ENCODE measurements at regions not wholly inside any gene's neighbourhood (a gene's known extent, or its start where the extent isn't known, plus 50 kb on each side); places are given as distances from the start of the nearest gene placed in this dataset.

DNA sequence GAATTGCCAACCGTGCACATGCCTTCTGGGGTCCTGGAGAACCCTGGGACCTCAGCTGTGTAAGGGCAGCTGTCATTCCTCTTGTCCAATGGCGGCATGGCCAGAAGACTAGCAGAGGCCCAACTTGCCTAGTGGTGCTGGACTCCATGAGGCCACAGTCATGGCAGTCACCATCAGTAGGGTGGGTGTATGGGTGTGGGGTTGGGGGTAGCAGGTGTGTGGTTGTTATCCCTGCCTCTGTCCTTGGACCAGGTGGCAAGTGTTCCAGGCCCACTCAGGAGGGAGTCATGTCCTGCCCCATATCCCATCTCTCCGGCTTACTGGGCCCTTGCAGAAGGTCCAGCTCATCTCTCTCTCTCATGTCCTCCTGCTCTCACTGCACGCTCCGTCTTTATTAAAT, 1596.2 kb downstream of the MRPL39 start:
- TF ChIP-seq, protein P1, sequence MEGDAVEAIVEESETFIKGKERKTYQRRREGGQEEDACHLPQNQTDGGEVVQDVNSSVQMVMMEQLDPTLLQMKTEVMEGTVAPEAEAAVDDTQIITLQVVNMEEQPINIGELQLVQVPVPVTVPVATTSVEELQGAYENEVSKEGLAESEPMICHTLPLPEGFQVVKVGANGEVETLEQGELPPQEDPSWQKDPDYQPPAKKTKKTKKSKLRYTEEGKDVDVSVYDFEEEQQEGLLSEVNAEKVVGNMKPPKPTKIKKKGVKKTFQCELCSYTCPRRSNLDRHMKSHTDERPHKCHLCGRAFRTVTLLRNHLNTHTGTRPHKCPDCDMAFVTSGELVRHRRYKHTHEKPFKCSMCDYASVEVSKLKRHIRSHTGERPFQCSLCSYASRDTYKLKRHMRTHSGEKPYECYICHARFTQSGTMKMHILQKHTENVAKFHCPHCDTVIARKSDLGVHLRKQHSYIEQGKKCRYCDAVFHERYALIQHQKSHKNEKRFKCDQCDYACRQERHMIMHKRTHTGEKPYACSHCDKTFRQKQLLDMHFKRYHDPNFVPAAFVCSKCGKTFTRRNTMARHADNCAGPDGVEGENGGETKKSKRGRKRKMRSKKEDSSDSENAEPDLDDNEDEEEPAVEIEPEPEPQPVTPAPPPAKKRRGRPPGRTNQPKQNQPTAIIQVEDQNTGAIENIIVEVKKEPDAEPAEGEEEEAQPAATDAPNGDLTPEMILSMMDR (IDR thresholded peaks at IDR 0.05; ENCODE audit: borderline replicate concordance, extremely low read depth, low read length, poor library complexity, severe bottlenecking) = no peak
- no peak for TF ChIP-seq EZH2 (IDR thresholded peaks at IDR 0.05; ENCODE audit: borderline replicate concordance, low read depth, low read length, severe bottlenecking)

All from DND-41 (cell line).